HG03103 (cell line): ENCODE measurements at regions not wholly inside any gene's neighbourhood (a gene's known extent, or its start where the extent isn't known, plus 50 kb on each side); places are given as distances from the start of the nearest gene placed in this dataset.

ENCODE experiments used
- ATAC-seq: cut with Tn5 transposase; IDR thresholded peaks from one replicate; pipeline ENCODE4 v1.9.1; 2021; ENCODE audit warnings: low read depth; ENCODE audit not compliant: unreplicated experiment

- no peak for ATAC-seq
These were observed 926.3 kb downstream of the FSTL5 start for GRCh38 chr4:161237495-161237894.

DNA sequence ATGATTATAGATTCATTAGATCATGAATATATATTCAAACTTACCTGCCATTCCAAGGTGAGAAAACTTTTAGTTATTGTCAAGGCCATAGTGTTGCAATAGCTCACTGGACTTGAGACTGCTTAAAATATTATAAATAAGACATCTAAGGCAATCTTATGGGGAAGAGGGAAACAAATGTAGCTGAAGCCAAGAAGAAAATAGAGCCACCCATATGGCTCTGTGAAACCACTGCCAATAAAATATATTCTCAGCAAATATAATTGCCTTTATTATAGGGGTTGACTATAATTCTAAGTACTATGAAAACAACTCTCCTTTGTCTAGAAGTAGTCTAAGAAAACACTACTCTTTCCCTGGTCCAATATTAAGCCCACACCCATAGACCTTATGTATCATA, 938.5 kb downstream of the FSTL5 start:
- ATAC-seq, result no peak

GRCh38 chr4:161222889-161223288, 940.9 kb downstream of the FSTL5 start:
- ATAC-seq, result no peak

DNA sequence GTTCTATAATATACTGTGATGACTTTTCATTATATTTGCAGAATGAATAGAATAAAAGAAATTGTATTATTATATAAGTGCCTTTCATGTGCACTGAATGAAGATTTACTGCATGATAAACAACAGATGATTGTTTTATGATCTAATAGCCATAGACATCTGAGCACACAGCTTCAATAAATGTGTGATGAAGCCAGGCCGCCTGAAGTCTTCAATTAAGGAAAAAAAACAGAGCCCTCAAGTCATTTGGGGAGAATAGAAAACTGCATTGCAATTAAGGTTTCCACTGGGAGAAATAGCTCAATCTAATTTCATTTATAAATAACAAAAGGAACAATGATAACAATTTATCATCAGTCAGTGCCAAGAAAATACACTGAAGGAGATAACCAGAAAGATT, 955.2 kb downstream of the FSTL5 start:
- no peak for ATAC-seq

- ATAC-seq, result no peak
These were observed 957.2 kb downstream of the FSTL5 start for GRCh38 chr4:161206528-161207080.

GRCh38 chr4:161203865-161204264, 959.9 kb downstream of the FSTL5 start:
- no peak for ATAC-seq

DNA sequence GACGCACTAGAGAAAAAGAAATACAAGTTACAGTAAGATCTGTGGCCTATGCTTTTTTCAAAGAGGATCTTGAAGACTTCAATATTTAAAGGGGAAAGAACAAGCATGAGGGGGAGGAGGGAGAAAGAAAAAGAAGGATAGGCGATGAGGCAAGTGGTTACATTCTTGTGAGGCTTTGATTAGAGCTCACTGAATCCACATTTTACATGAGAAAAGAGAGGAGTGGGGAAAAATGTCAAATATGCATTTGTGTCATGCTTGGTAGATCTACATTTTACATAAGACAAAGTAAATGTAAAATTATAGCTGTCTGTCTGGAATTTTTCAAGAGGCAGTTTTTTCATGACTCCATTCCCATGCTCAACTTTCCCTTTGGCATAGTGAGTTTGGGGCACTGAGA, 965.9 kb downstream of the FSTL5 start:
- no peak for ATAC-seq

DNA sequence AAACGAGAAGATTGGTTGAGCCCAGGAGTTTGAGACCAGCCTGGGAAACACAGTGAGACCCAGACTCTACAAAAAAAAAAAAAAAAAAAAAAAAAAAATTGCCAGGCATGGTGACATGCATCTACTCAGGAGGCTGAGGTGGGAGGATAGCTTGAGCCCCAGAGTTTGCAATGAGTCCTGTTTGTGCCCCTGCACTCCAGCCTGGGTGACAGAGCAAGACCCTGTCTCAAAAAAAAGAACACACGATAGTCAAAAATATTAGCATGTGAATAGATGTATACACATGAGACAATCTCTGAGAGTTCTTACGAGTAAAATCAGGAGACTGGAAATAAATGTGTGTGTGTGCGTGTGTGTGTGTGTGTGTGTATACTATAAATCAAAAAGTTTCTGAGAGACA, 966.3 kb downstream of the FSTL5 start:
- no peak for ATAC-seq

- no peak for ATAC-seq
These were observed 974.3 kb downstream of the FSTL5 start for GRCh38 chr4:161189286-161190134.

- no peak for ATAC-seq
These were observed 975.2 kb downstream of the FSTL5 start for GRCh38 chr4:161188578-161188977.

- no peak for ATAC-seq
These were observed 976.2 kb downstream of the FSTL5 start for GRCh38 chr4:161187569-161187968.

DNA sequence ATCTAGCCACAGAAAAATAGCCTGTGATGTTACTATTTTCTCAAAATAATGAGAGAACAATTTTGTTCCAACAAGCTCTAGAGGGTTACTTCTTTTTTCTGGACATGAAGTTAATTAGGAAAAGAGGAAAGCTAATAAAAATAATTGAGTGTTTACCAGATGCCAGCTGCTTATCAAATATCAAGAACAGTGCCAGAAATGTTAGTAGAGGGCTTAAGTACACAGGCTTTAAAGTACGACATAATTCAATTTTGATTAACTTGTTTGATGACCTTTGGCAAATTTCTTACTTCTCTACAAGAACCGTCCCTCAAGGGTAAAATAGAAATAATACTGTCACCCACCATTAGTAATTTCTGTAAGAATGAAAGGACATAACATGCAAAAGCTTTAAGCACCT, 977.0 kb downstream of the FSTL5 start:
- no peak for ATAC-seq

- no peak for ATAC-seq
These were observed 977.8 kb downstream of the FSTL5 start for GRCh38 chr4:161186012-161186411.

DNA sequence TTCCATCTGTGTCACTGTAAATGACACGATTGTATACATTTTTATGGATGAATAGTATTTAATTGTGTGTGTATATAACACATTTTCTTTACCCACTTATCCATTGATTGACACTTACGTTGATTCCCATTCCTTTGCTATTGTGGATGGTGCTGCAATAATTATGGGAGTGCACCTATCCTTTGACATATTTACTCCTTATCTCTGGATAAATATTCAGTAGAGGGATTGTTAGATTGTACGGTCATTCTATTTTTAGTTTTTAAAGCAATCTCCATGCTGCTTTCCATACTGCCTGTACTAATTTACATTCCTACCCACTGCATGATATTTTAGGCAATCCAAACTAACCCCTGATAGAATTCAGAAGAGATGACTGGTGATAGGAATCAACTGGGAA, 980.1 kb downstream of the FSTL5 start:
- no peak for ATAC-seq

- ATAC-seq, result no peak
These were observed 980.9 kb downstream of the FSTL5 start for GRCh38 chr4:161182913-161183312.

DNA sequence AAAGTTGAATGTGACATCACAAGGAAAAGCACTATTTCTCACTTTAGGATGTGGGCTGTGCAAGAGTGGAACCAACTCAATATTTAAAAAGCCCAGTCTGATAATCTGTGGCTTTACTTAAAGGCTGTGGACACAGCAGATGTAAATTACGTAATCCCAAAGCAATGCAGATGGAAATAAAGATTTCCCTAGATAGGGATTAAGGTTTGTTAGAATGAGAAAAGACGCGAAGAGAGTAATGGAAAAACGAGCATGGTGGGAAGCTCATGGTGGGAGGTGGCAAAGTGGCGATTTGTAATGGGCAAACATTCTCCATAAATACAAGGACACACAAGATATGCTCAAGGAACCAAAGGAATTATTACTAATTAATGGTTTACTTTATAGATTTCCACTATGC, 985.5 kb downstream of the FSTL5 start:
- ATAC-seq, result no peak

DNA sequence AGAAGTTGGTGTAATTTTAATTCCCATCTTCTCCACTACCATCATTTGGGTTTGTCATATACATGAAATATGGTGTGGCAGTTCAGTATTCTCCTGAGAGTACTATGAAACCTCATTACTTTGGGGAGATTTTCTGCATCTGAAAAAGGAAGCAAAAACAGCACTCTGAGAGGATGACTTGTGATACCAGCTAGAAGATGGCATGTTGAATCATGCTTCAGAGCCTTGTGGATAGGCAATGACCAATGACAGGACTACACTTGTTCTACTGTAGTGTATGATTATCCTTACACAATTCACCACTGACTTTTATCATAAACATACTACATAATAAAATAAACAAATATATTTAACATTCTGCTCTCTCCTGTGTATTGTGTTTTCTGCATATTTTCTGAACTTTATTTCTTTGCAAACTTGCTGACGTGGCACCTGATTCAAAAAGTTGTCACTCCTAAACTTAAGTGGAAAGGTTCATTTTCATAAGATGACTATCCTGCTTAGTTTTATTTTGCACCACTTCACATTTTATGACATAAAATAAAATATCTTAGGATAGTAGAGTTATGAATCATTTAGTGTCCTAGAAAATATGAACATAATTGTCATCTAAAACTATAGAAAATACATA, 991.3 kb downstream of the FSTL5 start:
- no peak for ATAC-seq

DNA sequence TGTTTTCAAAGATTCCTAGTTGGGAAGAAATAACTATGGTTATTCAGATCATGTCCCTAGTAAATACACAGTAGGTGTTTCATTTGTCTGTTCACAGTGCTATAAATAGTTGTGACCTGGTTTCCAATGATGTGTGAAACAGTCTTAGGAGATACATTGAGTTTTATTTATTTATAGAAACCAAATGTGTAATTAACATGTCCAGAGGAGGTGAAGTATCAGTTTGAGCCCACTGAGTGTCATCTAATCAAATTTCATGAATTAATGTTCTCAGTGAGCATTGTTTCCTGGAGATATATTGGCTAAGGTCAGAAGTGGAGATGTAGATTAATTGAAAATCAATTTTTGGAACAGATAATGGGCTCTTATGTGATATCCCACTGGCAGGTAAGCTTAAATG, 996.3 kb downstream of the FSTL5 start:
- ATAC-seq, result no peak

DNA sequence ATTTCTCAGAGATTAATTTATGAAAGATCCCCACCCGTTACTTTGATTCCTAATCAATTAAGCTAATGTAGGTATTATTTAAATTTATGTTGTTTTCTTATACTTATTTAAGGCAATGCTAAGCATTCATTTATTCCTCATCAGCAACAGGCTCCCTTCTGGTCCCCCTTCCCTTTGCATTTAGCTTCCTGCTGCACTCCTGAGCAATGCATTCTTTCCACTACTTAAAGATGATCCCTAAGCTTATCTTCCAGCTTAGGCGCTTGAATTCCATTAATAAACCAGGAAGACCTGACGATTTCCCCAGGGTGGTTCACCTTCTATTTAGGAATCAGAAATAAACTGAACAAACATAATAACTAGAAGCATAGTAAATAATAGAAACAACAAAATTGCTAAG, 1003.1 kb downstream of the FSTL5 start:
- no peak for ATAC-seq

GRCh38 chr4:161148051-161148450, 1015.7 kb downstream of the FSTL5 start:
- no peak for ATAC-seq

DNA sequence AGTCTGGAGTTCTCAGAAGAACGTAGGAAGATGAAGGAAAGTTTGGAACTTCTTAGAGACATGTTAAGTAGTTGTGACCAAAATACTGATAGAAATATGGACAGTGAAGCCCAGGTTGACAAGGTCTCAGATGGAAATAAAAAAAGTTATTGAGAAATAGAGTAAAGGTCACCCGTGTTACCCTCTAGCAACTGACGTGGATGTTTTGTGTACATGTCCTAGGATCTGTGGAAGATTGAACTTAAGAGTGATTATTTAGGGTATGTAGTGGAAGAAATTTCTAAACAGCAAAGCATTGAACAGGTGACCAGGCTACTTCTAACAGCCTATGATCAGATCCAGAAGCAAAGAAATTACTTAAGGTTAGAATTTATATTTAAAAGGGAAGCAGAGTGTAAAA, 1020.4 kb downstream of the FSTL5 start:
- no peak for ATAC-seq

DNA sequence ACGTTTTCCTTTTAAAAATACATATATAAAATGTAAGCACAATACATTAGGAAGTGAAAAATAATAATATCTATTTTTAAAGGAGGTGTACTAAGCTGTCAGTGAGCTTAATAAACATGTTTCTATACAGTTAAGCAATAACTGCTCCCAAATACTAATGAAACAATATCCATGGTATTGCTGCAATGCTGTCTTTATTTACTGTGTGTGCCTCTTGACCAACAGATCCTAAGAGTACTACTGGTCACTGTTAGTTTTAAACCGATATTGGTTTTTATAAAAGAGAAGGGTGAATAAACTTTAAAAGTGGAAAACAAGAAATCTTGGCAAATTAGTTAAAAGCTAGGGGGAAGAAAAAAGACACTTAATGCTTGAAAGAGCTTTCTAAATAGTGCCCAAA, 1029.0 kb downstream of the FSTL5 start:
- no peak for ATAC-seq
